Adrenal gland (tissue), 5 donors: ENCODE measurements at regions not wholly inside any gene's neighbourhood (a gene's known extent, or its start where the extent isn't known, plus 50 kb on each side); places are given as distances from the start of the nearest gene placed in this dataset.
"Not testable (repeated sequence)": the region's sequence is repeated elsewhere in the genome, so short reads cannot be mapped to it uniquely, and the experiment has no call there.

Source experiments
- POLR2A ChIP-seq, 2 donors: fragments of 450-650 bp; IDR thresholded peaks; one replicate each; pipeline ENCODE4 v1.6.1; 2017; ENCODE audit warnings: antibody characterized with exemption in 2 of 2, mild to moderate bottlenecking in 2 of 2, moderate library complexity in 1 of 2
- TF ChIP-seq, protein P1 (sequence below), 6 experiments: fragments of 450-650 bp in 4 of 6; fragments of 200-600 bp in 2 of 6; sonication (generic) in 1 of 6; IDR thresholded peaks; 1 replicate in 5 of 6; 2 replicates in 1 of 6; pipeline versions ENCODE4 v1.5.1 to v1.8.0; 2016 to 2021; ENCODE audit warnings: antibody characterized with exemption in 6 of 6, mild to moderate bottlenecking in 2 of 6, moderate library complexity in 1 of 6
- donor health status: DM: no; HTN: no; CAD: no.

DNA sequence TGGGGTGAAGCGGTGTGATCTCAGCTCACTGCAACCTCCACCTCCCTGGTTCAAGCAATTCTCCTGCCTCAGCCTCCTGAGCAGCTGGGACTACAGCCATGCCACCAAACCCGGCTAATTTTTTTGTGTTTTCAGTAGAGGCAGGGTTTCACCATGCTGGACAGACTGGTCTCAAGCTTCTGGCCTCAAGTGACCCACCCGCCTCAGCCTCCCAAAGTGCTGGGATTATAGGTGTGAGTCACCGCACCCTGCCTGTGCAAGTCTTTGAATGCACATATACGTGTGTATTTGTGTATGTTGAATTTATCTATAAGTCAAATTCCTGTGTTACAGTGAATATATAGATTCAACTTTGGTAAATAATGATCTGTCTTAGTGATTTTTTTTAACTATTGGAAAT, 898.2 kb upstream of the ATXN7L3B start:
- TF ChIP-seq, protein P1, sequence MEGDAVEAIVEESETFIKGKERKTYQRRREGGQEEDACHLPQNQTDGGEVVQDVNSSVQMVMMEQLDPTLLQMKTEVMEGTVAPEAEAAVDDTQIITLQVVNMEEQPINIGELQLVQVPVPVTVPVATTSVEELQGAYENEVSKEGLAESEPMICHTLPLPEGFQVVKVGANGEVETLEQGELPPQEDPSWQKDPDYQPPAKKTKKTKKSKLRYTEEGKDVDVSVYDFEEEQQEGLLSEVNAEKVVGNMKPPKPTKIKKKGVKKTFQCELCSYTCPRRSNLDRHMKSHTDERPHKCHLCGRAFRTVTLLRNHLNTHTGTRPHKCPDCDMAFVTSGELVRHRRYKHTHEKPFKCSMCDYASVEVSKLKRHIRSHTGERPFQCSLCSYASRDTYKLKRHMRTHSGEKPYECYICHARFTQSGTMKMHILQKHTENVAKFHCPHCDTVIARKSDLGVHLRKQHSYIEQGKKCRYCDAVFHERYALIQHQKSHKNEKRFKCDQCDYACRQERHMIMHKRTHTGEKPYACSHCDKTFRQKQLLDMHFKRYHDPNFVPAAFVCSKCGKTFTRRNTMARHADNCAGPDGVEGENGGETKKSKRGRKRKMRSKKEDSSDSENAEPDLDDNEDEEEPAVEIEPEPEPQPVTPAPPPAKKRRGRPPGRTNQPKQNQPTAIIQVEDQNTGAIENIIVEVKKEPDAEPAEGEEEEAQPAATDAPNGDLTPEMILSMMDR (IDR thresholded peaks at IDR 0.05): not testable (repeated sequence)
- not testable (repeated sequence) for TF ChIP-seq POLR2A (IDR thresholded peaks at IDR 0.05)
